ENCODE measurements at regions not wholly inside any gene's neighbourhood (a gene's known extent, or its start where the extent isn't known, plus 50 kb on each side); places are given as distances from the start of the nearest gene placed in this dataset.
"Not testable (repeated sequence)": the region's sequence is repeated elsewhere in the genome, so short reads cannot be mapped to it uniquely, and the experiment has no call there.

DNA sequence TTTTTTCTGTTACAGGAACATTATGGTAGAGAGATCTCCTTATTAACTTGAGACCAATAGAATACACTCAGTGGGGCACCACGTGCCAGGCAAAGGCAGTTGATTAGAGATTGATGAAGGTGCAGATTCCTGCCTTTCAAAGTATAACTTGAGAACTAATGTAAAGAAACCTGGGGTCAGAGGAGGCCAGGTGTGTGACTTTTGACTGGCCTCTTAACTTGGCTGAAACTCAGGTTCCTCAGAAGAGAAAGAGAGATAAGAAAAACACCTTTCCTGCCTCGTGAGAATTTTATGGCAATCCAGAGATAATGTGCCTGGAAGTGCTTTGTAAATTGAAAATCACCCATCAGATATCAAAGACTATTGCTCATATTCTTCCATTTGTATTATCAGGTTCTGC, 110.7 kb upstream of the GZMB start:
- DNase-seq = no peak

DNA sequence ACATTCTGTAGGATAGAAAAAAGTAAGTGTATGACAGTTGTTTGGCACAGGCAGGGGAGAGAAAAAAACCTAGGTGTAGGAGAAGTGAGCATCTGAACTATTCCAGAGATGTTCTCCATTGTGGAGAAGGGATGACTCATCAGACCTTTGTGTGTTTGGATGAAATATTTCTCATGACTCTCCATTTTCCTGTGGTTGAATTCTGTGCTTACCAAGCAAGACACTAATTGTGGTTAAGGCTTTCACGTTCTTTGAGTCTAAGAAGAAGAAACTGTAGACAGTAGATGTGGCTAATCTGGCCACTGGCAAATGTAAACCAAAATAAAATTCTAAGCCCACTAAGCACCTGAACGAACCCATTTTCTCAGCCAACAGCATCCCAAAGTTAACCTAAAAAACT, 107.9 kb upstream of the GZMB start:
- DNase-seq = no peak

DNA sequence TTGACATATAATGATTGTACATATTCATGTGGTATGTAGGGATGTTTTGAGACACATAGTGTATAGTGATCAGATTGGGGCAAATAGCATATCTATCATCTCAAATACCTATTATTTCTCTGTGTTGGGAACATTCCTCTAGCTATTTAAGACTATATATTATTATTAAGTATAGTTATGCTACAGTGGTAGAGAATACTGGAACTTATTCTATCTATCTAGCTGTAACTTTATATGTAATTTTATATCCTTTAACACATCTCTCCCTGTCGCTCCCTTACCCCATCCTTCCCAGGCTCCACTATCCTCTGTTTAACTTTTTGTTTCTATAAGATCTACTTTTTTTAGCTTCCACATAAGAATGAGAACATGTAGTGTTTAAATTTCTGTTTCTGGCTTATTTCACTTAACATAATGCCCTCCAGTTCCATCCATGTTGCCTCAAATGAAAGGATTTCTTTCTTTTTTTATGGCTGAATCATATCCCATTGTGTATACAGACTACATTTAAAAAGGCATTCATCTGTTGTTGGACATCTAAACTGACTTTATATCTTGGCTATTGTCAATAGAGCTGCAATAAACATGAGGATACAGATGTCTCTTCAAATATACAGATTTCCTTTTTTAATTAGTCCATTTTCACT, 102.1 kb upstream of the GZMB start:
- DNase-seq = no peak

DNA sequence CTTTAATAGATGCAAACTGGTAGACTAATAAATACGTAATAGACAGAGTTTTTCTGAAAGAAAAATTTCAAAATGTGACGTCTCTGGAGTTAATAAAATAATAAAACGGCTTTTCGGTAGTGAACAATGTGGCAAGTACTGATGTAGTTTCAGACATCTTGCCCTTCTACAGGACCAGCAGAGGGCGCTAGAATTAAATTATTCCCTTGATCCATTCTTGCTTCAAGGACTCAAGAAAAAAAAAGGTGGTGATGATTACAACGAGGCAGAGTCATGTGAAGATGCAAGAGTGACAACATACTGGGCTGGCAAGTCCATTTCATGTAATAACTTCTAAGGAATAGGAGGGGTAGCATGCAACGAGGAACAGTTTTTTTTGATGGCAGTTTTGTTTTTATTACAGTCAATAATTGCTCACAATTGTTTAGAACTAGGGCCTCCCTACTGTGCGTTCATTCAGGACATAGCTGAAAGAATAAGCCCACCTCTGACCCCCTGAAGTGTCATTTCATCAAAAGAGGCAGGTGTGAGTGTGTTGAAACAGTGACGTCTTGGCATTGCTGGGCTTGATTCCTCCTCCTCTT, 101.0 kb upstream of the GZMB start:
- peak; percentile 78 for DNase-seq

DNA sequence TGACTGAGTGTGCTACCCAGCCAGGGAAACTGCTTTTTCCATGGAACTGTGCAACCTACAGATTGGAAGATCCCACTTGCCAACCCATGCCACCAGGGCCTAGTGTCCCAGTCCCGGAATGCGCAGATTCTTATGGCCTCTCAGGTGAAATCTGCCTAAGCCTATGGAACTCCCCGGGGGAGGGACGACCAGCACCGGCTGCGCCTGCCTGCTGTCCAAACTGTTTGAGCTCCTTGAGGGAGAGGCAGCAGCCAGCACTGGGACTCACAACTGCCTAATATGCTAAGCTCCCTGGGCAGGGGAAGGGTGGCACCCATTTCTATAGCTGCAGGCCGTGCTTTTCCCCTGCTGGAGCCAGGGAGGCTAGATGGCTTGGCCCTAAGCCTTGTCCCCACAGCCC, 92.5 kb upstream of the GZMB start:
- DNase-seq = no peak

DNA sequence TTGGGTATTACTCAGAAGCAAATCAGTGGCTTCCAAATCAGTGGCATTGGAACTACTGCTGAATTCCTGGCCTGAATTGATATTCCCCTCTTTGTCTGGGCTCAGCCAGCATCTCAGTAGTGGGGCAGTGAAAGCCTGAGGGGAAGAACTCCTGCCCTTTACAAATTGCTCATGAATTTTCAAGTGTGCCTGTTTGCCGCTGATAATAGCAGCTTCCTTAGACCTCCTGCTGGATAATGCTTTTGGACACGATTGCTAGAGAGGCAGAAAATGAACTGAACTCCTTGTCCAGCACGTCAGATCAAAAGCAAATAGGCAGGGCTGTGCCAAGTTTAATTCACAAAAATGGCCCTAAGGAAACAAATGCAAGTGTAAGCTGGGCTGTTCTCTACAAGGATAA, 91.3 kb upstream of the GZMB start:
- DNase-seq = no peak

DNA sequence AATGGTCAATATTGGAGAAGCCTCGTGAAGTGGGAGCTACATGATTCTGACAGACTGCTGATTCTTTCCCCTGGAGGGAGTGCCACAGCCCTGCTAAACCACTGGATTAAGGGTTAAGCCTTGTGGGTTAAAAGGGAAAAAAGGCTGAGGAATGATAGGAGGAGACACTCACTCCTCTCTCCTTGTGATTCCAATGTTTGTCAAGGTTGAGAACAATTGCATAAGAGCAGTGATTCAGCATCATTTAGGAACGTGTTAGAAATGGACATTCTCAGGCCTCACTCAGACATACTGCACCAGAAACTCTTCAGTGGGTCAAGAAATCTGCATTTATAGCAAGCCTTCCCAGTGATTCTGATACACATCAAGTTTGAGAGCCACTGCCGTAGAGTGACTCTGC, 87.8 kb upstream of the GZMB start:
- DNase-seq = no peak

DNA sequence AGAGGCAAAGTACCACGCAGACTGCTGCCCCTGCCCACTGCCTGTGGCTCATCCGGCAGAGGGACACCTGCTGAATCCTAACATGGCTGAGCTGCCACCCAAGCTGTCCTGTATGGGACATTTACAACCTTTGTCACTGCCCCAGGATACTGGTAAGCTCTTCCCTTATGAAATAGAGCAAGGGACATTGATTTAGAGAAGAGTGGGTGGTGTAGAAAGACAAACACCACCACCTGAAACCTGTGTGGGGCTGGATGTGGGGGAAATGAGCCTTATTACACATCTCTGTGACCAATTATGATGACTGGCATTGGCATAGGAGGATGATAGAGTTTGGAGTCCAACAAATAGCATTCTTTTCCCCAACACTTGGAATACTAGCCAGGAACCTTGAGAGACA, 81.2 kb upstream of the GZMB start:
- no peak for DNase-seq

DNA sequence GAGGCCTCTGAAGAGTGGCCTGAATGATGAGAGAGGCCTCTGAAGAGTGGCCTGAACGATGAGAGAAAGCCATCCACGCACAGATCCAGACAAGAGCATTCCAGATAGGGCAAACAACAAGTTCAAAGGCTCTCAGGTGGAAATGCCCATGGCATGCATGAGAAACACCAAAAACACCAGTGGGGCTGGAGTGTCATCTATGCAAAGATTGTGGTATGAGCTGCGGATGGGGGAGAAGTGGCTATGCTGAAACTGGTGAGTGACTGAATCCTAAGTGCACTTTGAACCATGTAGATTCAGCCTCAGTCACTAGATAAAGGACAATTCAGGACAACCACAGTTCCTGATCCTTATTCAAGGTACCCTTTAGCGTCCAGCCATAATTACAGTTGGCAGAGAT, 79.4 kb upstream of the GZMB start:
- no peak for DNase-seq

DNA sequence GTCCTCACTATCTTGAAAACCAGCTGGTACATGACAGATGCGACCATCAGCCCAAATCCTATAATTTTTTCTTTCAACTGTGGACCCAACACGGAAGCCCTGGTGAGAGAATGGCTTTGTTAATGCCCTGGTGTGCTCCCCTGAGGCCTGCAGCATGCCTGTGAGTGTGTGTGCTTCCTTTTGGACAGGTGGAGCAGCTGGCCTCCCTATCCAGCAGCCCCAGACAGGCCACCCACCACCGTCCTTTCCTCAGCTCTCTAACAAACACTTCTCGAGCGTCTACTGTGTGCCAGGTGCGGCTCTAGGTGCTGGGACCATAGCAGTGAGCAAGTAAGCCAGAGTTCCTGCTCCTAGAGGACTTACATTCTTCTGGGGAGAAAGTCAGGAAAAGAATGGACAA, 78.9 kb upstream of the GZMB start:
- DNase-seq = no peak

DNA sequence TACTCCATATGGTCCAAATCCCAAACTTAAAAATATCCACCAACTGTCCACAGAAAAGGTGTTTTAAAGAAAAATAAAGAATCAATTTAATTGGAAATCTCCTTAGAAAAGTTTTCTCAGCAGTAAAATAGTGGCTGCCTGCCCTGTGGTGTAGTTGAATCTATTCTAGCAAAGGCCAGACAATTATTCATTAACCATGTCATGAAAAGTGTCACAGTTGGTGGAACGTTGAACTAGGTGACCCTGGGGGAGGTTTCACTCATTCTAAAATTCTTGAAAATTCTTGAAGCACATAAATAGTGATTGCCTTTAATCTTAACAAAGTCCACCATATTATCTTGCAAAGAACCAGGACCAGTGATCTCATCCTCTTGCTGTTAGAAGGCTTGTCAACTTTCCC, 78.4 kb upstream of the GZMB start:
- no peak for DNase-seq

DNA sequence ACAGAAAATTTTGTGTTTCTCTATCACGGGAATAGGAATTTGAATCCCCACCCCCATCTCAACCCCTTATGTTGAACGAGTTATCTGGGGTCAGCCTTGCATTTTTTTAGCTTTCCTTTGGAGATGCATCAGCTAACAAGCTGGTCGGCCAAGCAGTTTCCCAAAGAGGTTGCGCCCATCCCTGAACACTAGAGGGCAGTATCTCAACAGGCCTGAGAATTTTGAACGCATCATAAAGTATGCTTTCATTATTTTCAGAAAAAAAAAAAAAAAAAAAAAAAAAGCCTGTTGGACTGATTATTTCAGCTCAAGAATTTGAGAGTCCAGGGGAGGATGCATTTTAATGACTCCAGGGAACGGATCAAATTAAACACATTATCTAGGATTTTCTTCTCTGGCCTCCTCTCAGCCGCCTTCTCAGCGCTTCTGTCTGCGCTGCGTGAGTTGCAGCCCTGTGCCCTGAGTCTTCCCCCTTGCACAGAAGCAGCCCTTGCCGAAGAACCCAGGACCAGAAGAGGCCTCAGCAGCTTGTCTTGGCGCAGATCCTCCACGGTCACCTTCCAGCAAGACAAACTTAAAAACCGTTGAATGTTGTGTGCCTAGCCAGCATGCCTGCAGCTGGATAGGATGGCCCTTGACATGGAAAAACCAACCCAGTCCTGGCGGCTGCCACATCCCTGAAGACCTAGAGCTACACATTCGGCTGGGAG, 76.6 kb upstream of the GZMB start:
- DNase-seq = peak; percentile 78

DNA sequence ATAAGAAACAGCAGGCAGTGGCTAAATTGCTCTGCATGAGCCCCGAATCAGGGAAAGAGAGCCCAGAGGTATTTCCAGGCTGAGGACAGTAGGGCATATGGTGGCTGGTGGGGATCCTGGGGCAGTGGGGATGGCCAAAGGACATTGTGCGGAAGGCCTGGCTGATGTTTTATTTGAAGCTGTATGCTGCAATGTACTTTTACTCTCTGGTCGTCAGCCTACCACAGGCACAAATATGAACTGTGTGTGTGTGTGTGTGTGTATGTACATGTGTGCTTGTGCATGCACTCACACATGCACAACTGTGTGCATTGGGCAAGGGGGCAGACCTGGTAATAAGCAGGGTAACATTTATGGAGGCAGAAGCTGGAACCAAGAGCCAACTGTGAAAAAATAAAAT, 74.7 kb upstream of the GZMB start:
- DNase-seq = no peak

DNA sequence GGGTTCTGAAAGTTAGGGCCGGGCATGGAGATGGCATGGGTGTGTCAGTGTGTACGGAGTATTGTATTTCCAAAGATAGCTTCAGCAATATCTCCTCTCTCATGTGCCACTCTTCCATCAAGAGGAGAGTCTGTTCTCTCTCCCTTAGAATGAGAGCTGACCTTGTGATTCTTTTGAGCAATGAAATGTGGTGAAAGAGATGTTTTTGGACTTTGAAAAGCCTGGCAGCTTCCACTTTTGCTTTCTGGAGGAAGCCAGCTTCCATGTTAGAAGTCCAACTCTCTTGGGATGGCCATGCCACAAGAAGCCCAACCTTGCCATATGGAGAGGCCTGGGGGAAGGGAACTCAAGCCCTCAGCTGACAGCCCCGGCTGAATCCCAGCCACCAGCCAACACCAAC, 72.4 kb upstream of the GZMB start:
- no peak for DNase-seq

DNA sequence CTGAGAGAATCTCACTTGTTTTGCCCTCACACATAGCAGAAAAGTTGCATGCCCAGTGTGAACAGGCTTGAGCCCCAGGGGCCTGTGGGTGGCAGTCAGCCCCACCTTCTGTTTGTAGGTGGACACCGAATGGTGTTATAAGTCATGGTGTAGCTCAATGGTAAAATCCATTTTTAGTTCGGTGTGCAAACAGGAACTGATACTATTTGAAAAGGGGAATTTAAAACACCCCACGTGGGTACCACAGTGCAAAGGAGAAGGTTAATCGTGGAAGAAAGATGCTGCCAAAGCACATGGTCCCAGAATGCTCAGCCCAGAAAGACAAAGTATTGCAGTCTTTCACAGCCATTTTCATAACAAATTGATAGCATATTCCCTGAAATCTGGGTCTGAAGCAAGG, 71.8 kb upstream of the GZMB start:
- no peak for DNase-seq

DNA sequence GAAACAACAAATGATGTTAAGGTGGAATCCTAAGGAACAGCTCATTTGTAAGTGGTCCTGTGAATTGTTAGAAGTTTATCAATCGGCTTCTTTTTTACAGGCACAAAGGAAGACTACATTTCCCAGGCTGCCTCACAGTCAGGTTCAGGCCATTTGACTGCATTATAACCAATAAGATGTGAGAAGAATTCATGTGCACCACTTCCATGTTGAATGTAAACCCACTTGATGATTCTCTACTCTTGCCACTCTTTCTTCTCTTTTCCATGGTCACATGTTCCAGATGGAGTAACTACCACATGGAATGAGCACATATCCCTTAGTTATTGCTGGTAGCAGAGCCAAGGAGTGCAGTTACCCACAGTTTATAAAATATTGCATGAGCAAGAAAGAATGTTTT, 67.1 kb upstream of the GZMB start:
- DNase-seq = no peak

DNA sequence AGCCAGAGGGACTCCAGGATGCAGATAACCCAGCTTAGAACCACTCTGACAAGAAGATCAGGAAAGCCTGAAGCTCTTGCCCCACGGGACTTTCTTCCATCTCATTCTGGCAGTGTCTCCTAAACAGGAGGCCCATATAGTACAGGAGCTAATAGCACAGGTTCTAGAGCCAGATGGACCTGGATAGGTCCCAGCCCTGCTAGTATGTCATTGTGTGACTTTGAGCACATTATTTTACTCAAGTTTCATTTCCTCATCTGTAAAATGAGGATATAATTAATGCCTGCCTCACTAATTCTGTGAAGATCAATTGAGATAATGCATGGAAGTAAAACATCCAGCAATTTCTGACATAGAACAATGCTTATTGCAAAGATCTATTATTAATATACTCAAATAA, 66.5 kb upstream of the GZMB start:
- no peak for DNase-seq

DNA sequence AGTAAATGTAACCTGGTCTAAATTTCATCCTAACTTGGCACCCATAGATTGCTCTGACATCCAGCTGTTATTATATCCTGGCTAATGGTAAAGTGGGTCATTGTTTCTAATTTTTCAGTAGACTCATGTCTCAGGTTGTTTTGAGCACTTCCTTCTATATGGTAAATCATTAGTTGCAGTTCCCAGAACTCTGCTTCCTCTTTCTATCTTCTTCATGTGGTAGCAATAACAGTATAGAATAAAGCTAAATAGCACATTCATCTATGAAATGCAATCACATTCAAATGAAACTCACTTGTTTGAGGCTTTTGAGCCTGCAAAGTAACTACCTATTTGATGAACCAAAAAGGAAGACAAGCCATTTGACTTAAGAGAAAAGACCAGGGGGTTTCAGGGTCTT, 65.1 kb upstream of the GZMB start:
- DNase-seq = no peak

DNA sequence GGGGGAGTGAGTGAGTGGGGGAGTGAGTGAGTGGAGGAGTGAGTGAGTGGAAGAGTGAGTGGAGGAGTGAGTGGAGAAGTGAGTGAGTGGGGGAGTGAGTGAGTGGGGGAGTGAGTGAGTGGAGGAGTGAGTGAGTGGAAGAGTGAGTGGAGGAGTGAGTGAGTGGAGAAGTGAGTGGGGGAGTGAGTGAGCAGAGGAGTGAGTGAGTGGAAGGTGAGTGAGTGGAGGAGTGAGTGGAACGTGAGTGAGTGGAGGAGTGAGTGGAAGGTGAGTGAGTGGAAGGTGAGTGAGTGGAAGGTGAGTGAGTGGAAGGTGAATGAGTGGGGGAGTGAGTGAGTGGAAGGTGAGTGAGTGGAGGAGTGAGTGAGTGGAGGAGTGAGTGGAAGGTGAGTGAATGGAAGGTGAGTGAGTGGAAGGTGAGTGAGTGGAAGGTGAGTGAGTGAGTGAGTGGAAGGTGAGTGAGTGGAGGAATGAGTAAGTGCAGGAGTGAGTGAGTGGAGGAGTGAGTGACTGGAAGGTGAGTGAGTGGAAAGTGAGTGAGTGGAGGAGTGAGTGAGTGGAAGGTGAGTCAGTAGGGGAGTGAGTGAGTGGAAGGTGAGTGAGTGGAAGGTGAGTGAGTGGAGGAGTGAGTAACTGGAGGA, 62.4 kb upstream of the GZMB start:
- DNase-seq = not testable (repeated sequence)

DNA sequence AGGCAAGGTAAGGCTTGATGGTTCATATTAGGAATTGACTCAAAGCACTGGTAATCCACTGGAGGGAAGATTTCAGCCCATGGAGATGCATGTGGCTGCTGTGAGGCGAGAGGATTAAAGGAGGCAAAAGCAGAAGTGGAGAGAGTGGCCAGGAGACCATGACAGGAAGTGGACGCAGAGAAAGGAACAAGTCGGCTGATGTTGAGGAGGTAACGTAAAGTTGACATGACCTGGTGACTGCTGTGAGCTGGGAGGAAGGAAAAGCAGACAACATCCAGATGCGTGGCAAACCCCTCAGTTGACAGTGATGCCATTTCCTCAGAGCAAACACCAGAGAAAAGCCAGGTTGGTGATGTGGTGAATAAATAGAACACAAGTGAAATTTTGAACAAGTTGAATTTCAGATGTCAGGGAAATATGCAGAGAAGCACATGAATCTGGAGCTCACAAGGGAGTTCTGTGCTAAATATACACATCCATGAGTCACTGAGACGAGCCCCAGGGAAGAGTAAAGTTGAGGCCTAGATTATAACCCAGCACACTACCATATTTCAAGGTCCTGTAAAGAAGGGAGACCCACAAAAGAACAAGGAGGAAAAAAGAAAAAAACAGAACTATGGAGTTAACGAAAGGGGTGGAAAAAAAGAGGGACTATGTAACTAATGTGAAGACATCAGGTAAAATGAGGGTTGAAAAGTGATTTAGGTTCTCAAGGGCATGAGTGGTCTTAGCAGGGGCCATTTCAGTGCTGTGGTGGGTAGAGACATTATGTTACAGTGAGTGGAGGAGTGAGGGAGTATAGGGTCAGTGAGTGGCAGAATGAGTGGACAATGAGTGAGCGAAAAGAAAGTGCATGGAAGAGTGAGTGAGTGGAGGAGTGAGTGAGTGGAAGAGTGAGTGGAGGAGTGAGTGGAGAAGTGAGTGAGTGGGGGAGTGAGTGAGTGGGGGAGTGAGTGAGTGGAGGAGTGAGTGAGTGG, 61.6 kb upstream of the GZMB start:
- DNase-seq = no peak

DNA sequence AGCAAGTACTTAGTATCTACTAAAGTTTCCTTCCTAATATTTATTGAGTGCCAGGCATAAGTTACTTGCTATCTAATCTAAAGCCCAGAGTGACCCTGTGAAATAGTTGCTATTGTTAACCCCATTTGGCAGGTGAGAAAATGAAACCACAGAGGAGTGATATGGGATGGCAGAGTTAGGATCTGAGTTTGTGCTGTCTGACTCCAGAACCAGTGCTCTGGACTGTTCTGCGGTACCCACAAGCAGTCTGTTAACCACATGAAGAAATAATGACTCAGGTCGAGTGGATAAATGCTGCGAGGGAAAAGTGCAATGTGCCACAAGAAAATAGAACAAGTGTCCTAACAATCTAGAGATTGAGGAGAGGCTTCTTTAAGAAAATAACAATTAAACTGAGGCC, 60.7 kb upstream of the GZMB start:
- no peak for DNase-seq

DNA sequence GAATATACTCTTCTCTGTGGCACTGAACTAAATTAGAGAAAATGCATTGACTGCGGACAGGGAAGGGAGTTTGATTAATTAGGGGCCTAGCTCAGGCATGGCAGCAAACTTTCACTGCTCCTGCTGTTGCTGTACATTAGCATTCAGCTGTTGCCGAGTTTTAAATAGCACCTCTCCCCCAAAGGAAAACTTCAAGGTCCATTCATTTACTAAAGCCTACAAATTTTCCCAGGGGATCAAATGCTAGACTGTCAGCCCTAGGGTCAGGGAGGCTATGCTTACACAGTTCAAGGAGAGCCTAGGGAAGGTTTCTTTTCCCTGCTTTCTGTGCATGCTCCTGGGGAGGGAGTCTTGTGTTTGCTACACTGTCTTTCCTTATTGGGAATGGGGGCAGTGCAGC, 60.0 kb upstream of the GZMB start:
- no peak for DNase-seq
